ENCODE measurements at regions not wholly inside any gene's neighbourhood (a gene's known extent, or its start where the extent isn't known, plus 50 kb on each side); places are given as distances from the start of the nearest gene placed in this dataset.

- Histone ChIP-seq H3K9me3 (ENCODE audit: control insufficient read depth in 1 of 2, insufficient read depth in 1 of 2, low read depth in 1 of 2, low read length in 2 of 2) (no peaks in the 10 kb centered on the region), H3K4me1 (ENCODE audit: control insufficient read depth in 1 of 2, insufficient read depth in 2 of 2, low read length in 2 of 2) (no peaks in the 10 kb centered on the region), H4K20me1 (ENCODE audit: insufficient read depth) (no peaks in the 10 kb centered on the region), H3K27me3 (ENCODE audit: insufficient read depth, low read length) (no peaks in the 10 kb centered on the region), H3K9ac (ENCODE audit: low read length) (no peak overlapping the region), H3K9me2 (ENCODE audit: insufficient read depth) (no peaks in the 10 kb centered on the region), H3K27ac (ENCODE audit: low read depth, low read length) (no peak overlapping the region), H3K79me2 (ENCODE audit: insufficient read depth, low read length) (no peaks in the 10 kb centered on the region), H3K36me3 (ENCODE audit: control insufficient read depth in 1 of 2, insufficient read depth in 2 of 2, low read length in 2 of 2) (no peaks in the 10 kb centered on the region), H3K4me2 (ENCODE audit: low read length) (no peak overlapping the region), H2AFZ (ENCODE audit: low read depth, low read length, poor library complexity, severe bottlenecking) (no peak overlapping the region), H3K4me3 (replicated peaks in 1 of 2; ENCODE audit: low read depth in 1 of 2, low read length in 2 of 2) (no peak overlapping the region)
- TF ChIP-seq ZFX (IDR thresholded peaks at IDR 0.05) (no peak), SP1 (IDR thresholded peaks at IDR 0.05; ENCODE audit: low read depth) (no peak), JUND (IDR thresholded peaks at IDR 0.05) (no peak), TCF7L2 (IDR thresholded peaks at IDR 0.05; ENCODE audit: borderline replicate concordance, extremely low read depth, insufficient read depth, insufficient read length) (no peak), EZH2 (IDR thresholded peaks at IDR 0.05) (no peak), FOSL1 (IDR thresholded peaks at IDR 0.05; ENCODE audit: low read depth) (no peak), ZBTB33 (IDR thresholded peaks at IDR 0.05; ENCODE audit: extremely low read depth, insufficient replicate concordance, low read length) (no peak), CEBPB (IDR thresholded peaks at IDR 0.05; ENCODE audit: low read depth) (no peak), EGR1 (IDR thresholded peaks at IDR 0.05; ENCODE audit: low read depth) (no peak), YY1 (IDR thresholded peaks at IDR 0.05; ENCODE audit: extremely low read depth, insufficient replicate concordance, low read depth, low read length) (no peak), CBX3 (IDR thresholded peaks at IDR 0.05; ENCODE audit: low read depth) (no peak), CTCF (IDR thresholded peaks at IDR 0.05 in 2 of 3, conservative IDR thresholded peaks at IDR 0.05 in 1 of 3; ENCODE audit: borderline replicate concordance in 1 of 3, insufficient read depth in 1 of 3, low read depth in 2 of 3, low read length in 2 of 3) (no peak), EZH2phosphoT487 (IDR thresholded peaks at IDR 0.05; ENCODE audit: borderline replicate concordance) (no peak), POLR2AphosphoS5 (IDR thresholded peaks at IDR 0.05; ENCODE audit: low read depth, low read length) (no peak), ELF1 (IDR thresholded peaks at IDR 0.05; ENCODE audit: borderline replicate concordance, low read depth) (no peak), ATF3 (IDR thresholded peaks at IDR 0.05) (no peak), MAX (IDR thresholded peaks at IDR 0.05) (no peak), SIN3A (IDR thresholded peaks at IDR 0.05; ENCODE audit: low read depth) (no peak), RAD21 (IDR thresholded peaks at IDR 0.05; ENCODE audit: low read depth) (no peak), REST (IDR thresholded peaks at IDR 0.05; ENCODE audit: low read depth) (no peak)
- ChIA-PET CTCF (no interaction called here), RAD21 (ENCODE audit: low non-redundant PET in 1 of 2, low total read pairs in 2 of 2, uncharacterized antibody in 2 of 2, unreplicated experiment in 2 of 2) (no interaction called here), POLR2A (no interaction called here)
- DNase-seq (ENCODE audit: low read depth, low spot score), result no peak
- intact Hi-C loops (cut with micrococcal nuclease), result no loop called here
- BruUV-seq (replicated peaks), result no TSS peak
- no peak for ATAC-seq
Observed at GRCh38 chr6:14470101-14470500, 352.5 kb downstream of the CD83 start.

All from HCT116 (cell line).